ENCODE measurements at regions not wholly inside any gene's neighbourhood (a gene's known extent, or its start where the extent isn't known, plus 50 kb on each side); places are given as distances from the start of the nearest gene placed in this dataset.

GRCh38 chr2:20525041-20526035, 78.5 kb downstream of the RHOB start (continued):
- TF ChIP-seq ZNF41 (CRISPR knock-in tag; conservative IDR thresholded peaks at IDR 0.05) (no peak), ZHX1 (conservative IDR thresholded peaks at IDR 0.05; ENCODE audit: low read length) (no peak), SP2 (IDR thresholded peaks at IDR 0.05; ENCODE audit: extremely low read depth, low read depth, low read length, poor library complexity, severe bottlenecking) (no peak), PTTG1 (tag; IDR thresholded peaks at IDR 0.05; ENCODE audit: low read depth) (no peak), NONO (IDR thresholded peaks at IDR 0.05; ENCODE audit: low read depth in 2 of 2, low read length in 1 of 2) (no peak), FOXA3 (CRISPR knock-in tag; conservative IDR thresholded peaks at IDR 0.05 in 1 of 2, IDR thresholded peaks at IDR 0.05 in 1 of 2) (no peak), ZNF121 (CRISPR knock-in tag; conservative IDR thresholded peaks at IDR 0.05) (no peak), LCOR (CRISPR knock-in tag; IDR thresholded peaks at IDR 0.05) (0 out of 2 replicates have a peak, but pooled peaks have one; percentile 11), ZNF518B (CRISPR knock-in tag; IDR thresholded peaks at IDR 0.05) (no peak), GATA2 (CRISPR knock-in tag; IDR thresholded peaks at IDR 0.05) (0 out of 2 replicates have a peak, but pooled peaks have one; percentile 10), SNRNP70 (optimal IDR thresholded peaks at IDR 0.05; ENCODE audit: low read depth, low read length) (no peak), MTA3 (IDR thresholded peaks at IDR 0.05; ENCODE audit: borderline replicate concordance) (no peak), ZNF561 (CRISPR knock-in tag; conservative IDR thresholded peaks at IDR 0.05) (no peak), ZNF695 (CRISPR knock-in tag; IDR thresholded peaks at IDR 0.05) (no peak), JUN (IDR thresholded peaks at IDR 0.05; ENCODE audit: borderline replicate concordance, low read depth, low read length) (no peak), JUN (CRISPR knock-in tag; IDR thresholded peaks at IDR 0.05; ENCODE audit: borderline replicate concordance) (no peak), HINFP (tag; conservative IDR thresholded peaks at IDR 0.05; ENCODE audit: low read depth) (no peak), NFE2L1 (tag; IDR thresholded peaks at IDR 0.05; ENCODE audit: borderline replicate concordance, low read depth) (no peak), ZFPM2 (CRISPR knock-in tag; IDR thresholded peaks at IDR 0.05) (no peak), ZNF583 (CRISPR knock-in tag; IDR thresholded peaks at IDR 0.05) (no peak)
